ELR (cell line): ENCODE measurements at regions not wholly inside any gene's neighbourhood (a gene's known extent, or its start where the extent isn't known, plus 50 kb on each side); places are given as distances from the start of the nearest gene placed in this dataset.
"Not testable (repeated sequence)": the region's sequence is repeated elsewhere in the genome, so short reads cannot be mapped to it uniquely, and the experiment has no call there.

ENCODE experiments used
- DNase-seq: peaks from one replicate; pipeline ENCODE4 v3.0.0-alpha.2; 2015; ENCODE audit warnings: low read depth

GRCh38 chr1:38667626-38668025 lies 191.9 kb downstream of the RRAGC start:
- no peak for DNase-seq

GRCh38 chr1:38662126-38662525 lies 197.4 kb downstream of the RRAGC start:
- no peak for DNase-seq

DNA sequence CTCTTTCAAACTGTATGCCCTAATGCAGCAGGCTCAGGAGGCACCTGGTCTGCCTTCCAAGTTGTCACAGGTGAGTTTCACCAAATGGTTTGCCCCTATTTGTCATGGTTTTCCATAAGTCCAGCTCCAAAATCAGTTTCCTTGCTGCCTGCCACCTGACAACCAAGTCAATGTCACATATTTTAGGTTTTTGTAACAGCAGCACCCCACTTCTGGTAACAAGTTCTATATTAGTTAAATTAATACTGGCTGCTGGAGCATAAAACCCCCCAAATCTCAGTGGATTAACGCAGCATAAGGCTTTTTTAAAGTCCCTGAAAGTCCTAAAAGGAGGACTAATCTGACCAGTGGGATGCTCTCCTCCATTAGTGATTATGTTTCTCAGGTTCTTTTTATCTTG lies 200.7 kb downstream of the RRAGC start:
- DNase-seq, result no peak

- no peak for DNase-seq
Observed at GRCh38 chr1:38657873-38658272, 201.7 kb downstream of the RRAGC start.

DNA sequence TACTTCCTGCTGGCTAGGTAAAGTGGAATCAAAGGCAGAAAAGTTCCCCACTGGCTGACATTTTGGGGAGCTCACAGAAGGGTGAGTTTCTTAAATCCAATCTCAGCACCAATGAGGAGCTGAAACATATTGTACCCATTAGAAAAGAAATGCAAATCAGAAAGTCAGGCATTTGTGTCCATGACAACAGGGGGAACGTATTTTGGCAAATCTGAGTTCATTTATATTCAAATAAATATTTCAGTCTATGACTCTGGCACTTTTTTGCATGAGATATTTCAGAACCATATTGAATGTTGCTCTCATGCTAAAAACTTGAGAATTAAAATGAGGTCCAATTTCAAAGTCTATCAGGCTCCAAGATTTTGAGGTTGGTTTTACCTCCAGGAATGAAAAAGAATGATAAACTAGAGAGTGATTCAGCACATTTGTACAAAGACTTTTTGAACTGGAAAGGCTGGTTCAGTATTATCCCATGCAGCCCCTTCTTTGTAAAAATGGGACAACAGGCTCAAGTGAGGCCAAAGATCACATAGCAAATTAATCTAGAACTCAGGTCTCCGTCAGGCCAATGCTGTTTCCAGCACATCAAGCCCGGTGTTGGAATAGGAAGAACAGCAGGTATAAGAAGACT lies 202.2 kb downstream of the RRAGC start:
- no peak for DNase-seq

DNA sequence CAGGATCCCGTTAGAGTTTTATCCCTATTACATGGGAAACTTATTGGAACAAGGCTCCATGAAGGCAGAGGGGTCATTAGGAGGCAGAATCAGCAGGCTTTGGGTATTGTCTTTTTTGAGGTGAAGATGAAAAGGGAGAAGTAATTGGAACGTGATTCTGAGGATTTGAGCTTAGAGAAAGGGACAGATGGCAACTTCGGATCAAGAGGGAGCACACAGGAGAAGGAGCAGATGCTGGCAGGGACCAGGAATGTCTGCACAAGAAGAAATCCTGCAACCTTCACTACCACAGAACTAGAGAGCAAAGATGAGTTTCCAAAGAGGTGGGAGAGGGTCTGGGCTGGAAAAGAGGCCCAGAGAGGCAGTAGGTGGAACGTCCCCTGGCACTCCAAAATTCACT lies 202.8 kb downstream of the RRAGC start:
- DNase-seq, result no peak

- DNase-seq, result no peak
Observed at GRCh38 chr1:38652217-38652616, 207.4 kb downstream of the RRAGC start.

- DNase-seq, result no peak
Observed at GRCh38 chr1:38651669-38652068, 207.9 kb downstream of the RRAGC start.

DNA sequence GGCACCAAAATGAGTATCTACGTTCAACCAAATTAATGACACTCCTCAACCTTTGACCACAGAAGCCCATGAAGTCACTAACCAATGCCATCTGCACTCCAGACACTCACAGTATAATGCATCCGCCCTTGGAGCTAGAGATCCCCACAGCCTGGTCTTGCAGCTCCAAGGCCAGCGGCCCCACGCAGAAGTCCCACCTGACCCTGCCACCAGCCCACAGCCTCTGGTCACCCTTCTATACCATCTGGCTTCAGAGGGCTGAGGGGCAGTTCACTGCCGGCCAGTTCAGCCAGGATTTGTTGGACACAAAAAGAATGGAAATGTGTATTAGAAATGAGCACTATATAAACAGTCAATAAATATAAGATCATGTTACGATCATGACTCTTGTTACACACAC lies 211.2 kb downstream of the RRAGC start:
- DNase-seq, result no peak

- DNase-seq, result not testable (repeated sequence)
Observed at GRCh38 chr1:38647341-38647740, 212.2 kb downstream of the RRAGC start.

GRCh38 chr1:38644092-38644491 lies 215.5 kb downstream of the RRAGC start:
- no peak for DNase-seq

DNA sequence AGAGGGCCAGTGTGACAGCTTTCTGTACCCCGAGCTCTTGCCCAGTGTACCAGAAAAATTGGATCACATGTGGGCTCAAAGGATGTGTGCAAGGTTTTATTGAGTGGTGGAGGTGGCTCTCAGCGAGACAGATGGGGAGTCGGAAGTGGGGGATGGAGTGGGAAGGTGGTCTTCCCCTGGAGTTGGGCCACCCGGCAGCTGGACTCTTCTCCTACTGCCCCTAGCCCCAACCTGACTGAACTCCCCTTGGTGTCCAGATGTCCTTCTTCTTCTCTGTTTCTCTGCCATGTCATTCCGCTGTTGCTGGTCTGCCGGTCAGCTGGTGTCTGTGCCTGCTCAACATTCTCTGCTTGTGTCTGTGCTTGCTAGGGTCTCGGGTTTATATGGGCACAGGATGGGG lies 217.9 kb downstream of the RRAGC start:
- DNase-seq, result no peak

GRCh38 chr1:38640371-38640770 lies 219.2 kb downstream of the RRAGC start:
- no peak for DNase-seq

DNA sequence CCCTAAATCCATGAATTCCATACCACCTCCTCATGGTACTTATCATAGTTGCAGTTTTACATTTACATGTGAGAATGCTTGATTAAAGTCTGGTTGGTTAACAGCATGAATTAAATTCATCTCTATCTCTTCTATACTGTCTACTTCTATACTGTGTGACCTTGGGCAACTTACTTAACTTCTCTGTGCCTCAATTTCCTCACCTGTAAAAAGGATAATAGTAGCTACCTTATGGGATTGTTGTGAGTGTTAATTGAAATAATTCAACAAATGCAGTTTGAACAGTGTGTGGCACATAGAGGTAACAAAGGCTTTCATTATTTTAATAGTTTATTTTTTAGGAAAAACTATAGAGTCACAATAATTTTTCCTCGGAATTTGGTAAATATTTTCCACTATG lies 231.3 kb downstream of the RRAGC start:
- DNase-seq, result no peak

DNA sequence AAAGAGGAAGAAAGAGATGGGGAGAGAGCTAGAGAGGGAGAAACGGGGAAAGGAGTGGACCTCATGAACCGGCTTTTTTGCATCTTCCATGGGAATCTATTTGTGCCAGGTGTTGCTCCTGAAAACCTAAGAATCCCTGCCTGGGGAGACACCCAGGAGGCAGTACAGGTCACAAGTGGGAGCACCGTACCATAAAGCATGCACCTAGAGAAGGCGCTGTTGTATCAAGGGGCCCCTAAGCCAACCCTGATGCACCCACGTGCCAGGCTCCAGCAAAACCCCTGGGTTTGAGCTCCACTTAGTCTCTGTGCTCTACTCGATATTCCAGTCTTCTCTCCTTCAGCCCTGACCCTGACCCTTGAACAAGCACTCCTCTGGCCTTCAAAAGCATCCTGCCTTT lies 233.6 kb downstream of the RRAGC start:
- no peak for DNase-seq

GRCh38 chr1:38624336-38625039 lies 235.1 kb downstream of the RRAGC start:
- no peak for DNase-seq

DNA sequence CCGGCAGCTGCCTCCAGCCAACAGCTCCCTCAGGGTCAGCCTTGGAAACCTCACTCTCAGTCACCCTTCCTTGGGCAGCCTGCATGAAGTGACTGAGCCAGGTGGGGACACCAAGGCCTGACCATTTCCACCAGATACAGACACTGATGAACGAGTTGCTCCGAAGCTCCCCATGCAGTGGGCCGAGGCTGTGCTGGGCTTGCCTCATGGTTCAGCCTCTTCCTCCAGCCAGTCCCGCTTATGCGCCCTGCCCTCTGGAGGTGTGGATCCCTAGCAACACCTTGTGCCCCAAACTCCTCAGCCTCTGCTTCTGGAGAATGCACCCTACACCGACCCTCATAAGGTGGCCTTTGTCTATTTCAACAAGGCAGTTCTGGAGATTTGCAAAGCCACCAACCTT lies 236.0 kb downstream of the RRAGC start:
- DNase-seq, result no peak

- no peak for DNase-seq
Observed at GRCh38 chr1:38622197-38622596, 237.4 kb downstream of the RRAGC start.

- DNase-seq, result no peak
Observed at GRCh38 chr1:38616846-38617245, 242.7 kb downstream of the RRAGC start.

DNA sequence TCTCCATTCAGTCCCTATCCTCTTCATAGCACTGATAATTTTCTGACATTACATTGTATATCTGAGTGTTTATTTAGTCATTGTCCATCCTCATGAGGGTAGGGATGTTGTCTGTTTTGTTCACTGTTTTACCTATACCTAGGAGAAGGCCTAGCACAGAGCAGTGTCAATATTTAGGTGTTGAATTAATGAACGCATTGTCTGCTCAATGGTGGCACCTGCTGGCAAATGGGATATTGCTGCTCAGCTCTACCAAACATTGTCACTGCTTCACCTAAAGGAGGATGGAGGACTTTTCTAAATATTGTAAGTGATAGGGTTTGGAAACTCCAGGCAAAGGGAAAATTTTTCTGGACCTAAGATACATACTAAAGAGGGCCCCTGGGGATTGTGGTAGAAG lies 243.9 kb downstream of the RRAGC start:
- no peak for DNase-seq

DNA sequence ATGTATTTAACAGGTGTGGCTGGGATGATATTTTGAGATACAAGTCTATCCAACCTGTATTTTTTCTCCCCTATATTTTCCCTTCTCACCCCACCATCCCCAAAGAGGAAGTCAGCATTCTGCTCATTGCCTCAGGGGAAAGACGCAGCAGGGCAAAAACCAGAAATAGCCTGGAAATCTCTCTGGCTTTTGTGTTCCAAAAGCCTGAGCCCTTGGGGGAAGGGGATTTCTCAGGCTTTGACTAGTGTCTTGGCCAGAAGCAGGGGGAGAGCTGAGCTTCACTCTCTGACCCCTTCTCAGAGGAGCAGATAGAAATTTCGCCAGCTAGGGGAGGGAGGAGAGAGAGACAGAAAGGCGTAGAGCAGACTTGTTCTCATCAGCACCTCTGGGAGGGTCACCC lies 244.7 kb downstream of the RRAGC start:
- no peak for DNase-seq

DNA sequence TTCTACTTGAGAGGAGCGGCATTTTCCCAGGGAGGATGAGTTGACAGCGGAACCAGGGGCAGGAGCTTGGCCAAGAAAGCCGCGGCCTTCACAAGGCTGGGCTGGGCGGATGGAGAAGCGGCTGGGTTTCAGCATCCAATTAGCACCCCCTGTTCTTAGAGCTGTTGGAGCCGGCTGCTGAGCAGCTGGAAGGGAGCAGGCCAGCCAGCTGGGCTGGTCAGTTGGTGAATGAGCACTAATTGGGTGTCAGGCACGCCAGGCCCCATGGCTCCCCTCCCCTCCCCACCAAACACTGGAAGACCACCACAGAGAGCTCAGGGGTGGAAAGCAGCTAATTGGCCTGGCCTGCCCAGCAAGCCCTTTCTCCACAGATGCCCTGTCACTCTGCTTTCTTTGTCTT lies 245.6 kb downstream of the RRAGC start:
- DNase-seq, result no peak

GRCh38 chr1:38612951-38613350 lies 246.6 kb downstream of the RRAGC start:
- no peak for DNase-seq

DNA sequence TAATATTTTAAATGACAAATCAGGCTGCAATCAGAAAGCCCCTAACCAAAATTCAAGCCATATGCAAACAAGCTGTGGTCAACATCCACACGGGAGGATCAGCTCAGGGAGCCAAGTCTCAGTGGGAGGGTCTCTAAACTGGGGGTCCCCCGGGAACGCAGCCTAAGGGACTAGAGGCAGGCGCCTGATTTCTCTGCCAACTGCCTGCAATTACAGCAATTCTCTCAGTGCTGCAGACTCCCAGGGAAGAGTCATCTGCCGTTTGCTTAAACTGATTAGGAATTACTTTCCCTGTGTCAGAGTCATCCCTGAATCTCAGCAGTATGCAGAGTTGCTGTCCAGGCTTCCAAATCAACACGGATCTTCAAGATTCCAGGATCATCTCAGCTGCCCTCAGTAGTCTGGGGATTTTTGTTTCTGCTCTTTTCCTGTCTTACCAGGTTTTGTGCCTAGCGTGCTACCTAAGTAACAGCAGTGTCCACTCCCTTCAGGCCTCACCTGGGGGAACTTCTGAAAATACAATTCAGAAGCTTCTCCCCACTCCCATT lies 247.8 kb downstream of the RRAGC start:
- DNase-seq, result no peak
